ENCODE measurements at regions not wholly inside any gene's neighbourhood (a gene's known extent, or its start where the extent isn't known, plus 50 kb on each side); places are given as distances from the start of the nearest gene placed in this dataset.

- 100% methylated on average over 3 of the region's 3 CpGs for WGBS
- no peak overlapping the region for H2BK12ac ChIP-seq (ENCODE audit: low read length in 2 of 2)
- H3K4me2 ChIP-seq (ENCODE audit: low read length, poor library complexity, severe bottlenecking) = no peak overlapping the region
- no peak overlapping the region for H2BK15ac ChIP-seq (ENCODE audit: low read depth, poor library complexity, severe bottlenecking)
- H3K36me3 ChIP-seq (ENCODE audit: control insufficient read depth in 1 of 2, insufficient read depth in 2 of 2, low read depth in 1 of 2, low read length in 2 of 2) = no peaks in the 10 kb centered on the region
- no peaks in the 10 kb centered on the region for H3K4me1 ChIP-seq (ENCODE audit: control insufficient read depth, insufficient read depth, low read depth, low read length)
- no peak overlapping the region for H3K18ac ChIP-seq (ENCODE audit: low read depth in 1 of 2, low read length in 2 of 2)
- H3K4me3 ChIP-seq (ENCODE audit: insufficient read depth in 1 of 2, low read depth in 1 of 2, low read length in 2 of 2) = no peak overlapping the region
- H3K14ac ChIP-seq (ENCODE audit: low read length in 2 of 2) = no peak overlapping the region
- H2AK5ac ChIP-seq (ENCODE audit: low read length, severe bottlenecking) = no peak overlapping the region
- no peak overlapping the region for H2BK120ac ChIP-seq (ENCODE audit: low read depth, low read length)
- H3K79me1 ChIP-seq (replicated peaks; ENCODE audit: low read length, poor library complexity, severe bottlenecking) = no peaks in the 10 kb centered on the region
- H3K9me3 ChIP-seq (ENCODE audit: control insufficient read depth, low read length) = no peaks in the 10 kb centered on the region
- DNase-seq = no peak
- no peak overlapping the region for H3K27ac ChIP-seq (ENCODE audit: low read length, poor library complexity, severe bottlenecking)
- no peak overlapping the region for H3K23ac ChIP-seq (ENCODE audit: low read length in 2 of 2)
- no peaks in the 10 kb centered on the region for H3K27me3 ChIP-seq (ENCODE audit: control insufficient read depth in 1 of 2, insufficient read depth in 1 of 2, low read length in 2 of 2)
- no peak overlapping the region for H4K8ac ChIP-seq (ENCODE audit: low read length)
- no peak overlapping the region for H2AFZ ChIP-seq (ENCODE audit: low read depth, low read length)
- H4K91ac ChIP-seq (ENCODE audit: low read length) = no peak overlapping the region
- no peak overlapping the region for H3K9ac ChIP-seq (ENCODE audit: low read length)
- no peak overlapping the region for H3K4ac ChIP-seq (ENCODE audit: low read depth in 1 of 2, low read length in 2 of 2)
- no peak overlapping the region for H2BK5ac ChIP-seq (ENCODE audit: low read depth, low read length, poor library complexity, severe bottlenecking)
Measured at GRCh38 chr11:109762546-109762945, 330.6 kb upstream of the ZC3H12C start.

GRCh38 chr11:109765709-109766311 lies 327.4 kb upstream of the ZC3H12C start:
- H3K4me1 ChIP-seq (ENCODE audit: control insufficient read depth, insufficient read depth, low read depth, low read length) = no peaks in the 10 kb centered on the region
- H3K27me3 ChIP-seq (ENCODE audit: control insufficient read depth in 1 of 2, insufficient read depth in 1 of 2, low read length in 2 of 2) = no peaks in the 10 kb centered on the region
- H3K18ac ChIP-seq (ENCODE audit: low read depth in 1 of 2, low read length in 2 of 2) = no peak overlapping the region
- no peak overlapping the region for H2AK5ac ChIP-seq (ENCODE audit: low read length, severe bottlenecking)
- H2BK12ac ChIP-seq (ENCODE audit: low read length in 2 of 2) = no peak overlapping the region
- H3K79me1 ChIP-seq (replicated peaks; ENCODE audit: low read length, poor library complexity, severe bottlenecking) = no peaks in the 10 kb centered on the region
- H4K8ac ChIP-seq (ENCODE audit: low read length) = no peak overlapping the region
- WGBS = 96% methylated on average over 2 of the region's 5 CpGs
- H3K23ac ChIP-seq (ENCODE audit: low read length in 2 of 2) = no peak overlapping the region
- H2BK15ac ChIP-seq (ENCODE audit: low read depth, poor library complexity, severe bottlenecking) = no peak overlapping the region
- no peaks in the 10 kb centered on the region for H3K9me3 ChIP-seq (ENCODE audit: control insufficient read depth, low read length)
- no peak overlapping the region for H2BK5ac ChIP-seq (ENCODE audit: low read depth, low read length, poor library complexity, severe bottlenecking)
- H3K4ac ChIP-seq (ENCODE audit: low read depth in 1 of 2, low read length in 2 of 2) = no peak overlapping the region
- H3K4me3 ChIP-seq (ENCODE audit: insufficient read depth in 1 of 2, low read depth in 1 of 2, low read length in 2 of 2) = no peak overlapping the region
- no peak overlapping the region for H4K91ac ChIP-seq (ENCODE audit: low read length)
- no peak overlapping the region for H3K14ac ChIP-seq (ENCODE audit: low read length in 2 of 2)
- no peak overlapping the region for H3K4me2 ChIP-seq (ENCODE audit: low read length, poor library complexity, severe bottlenecking)
- no peak overlapping the region for H2AFZ ChIP-seq (ENCODE audit: low read depth, low read length)
- H3K27ac ChIP-seq (ENCODE audit: low read length, poor library complexity, severe bottlenecking) = no peak overlapping the region
- no peak for DNase-seq
- H2BK120ac ChIP-seq (ENCODE audit: low read depth, low read length) = no peak overlapping the region
- H3K36me3 ChIP-seq (ENCODE audit: control insufficient read depth in 1 of 2, insufficient read depth in 2 of 2, low read depth in 1 of 2, low read length in 2 of 2) = no peaks in the 10 kb centered on the region
- no peak overlapping the region for H3K9ac ChIP-seq (ENCODE audit: low read length)

GRCh38 chr11:109769858-109770257 lies 323.3 kb upstream of the ZC3H12C start:
- Histone ChIP-seq H3K9me3 (ENCODE audit: control insufficient read depth, low read length) (no peaks in the 10 kb centered on the region), H3K4me3 (ENCODE audit: insufficient read depth in 1 of 2, low read depth in 1 of 2, low read length in 2 of 2) (no peak overlapping the region), H3K36me3 (ENCODE audit: control insufficient read depth in 1 of 2, insufficient read depth in 2 of 2, low read depth in 1 of 2, low read length in 2 of 2) (no peaks in the 10 kb centered on the region), H2AFZ (ENCODE audit: low read depth, low read length) (no peak overlapping the region), H3K18ac (ENCODE audit: low read depth in 1 of 2, low read length in 2 of 2) (no peak overlapping the region), H3K27ac (ENCODE audit: low read length, poor library complexity, severe bottlenecking) (no peak overlapping the region), H3K27me3 (ENCODE audit: control insufficient read depth in 1 of 2, insufficient read depth in 1 of 2, low read length in 2 of 2) (no peaks in the 10 kb centered on the region), H3K23ac (ENCODE audit: low read length in 2 of 2) (no peak overlapping the region), H3K9ac (ENCODE audit: low read length) (no peak overlapping the region), H3K4ac (ENCODE audit: low read depth in 1 of 2, low read length in 2 of 2) (no peak overlapping the region), H2BK12ac (ENCODE audit: low read length in 2 of 2) (no peak overlapping the region), H4K91ac (ENCODE audit: low read length) (no peak overlapping the region), H4K8ac (ENCODE audit: low read length) (no peak overlapping the region), H3K4me1 (ENCODE audit: control insufficient read depth, insufficient read depth, low read depth, low read length) (no peaks in the 10 kb centered on the region), H2BK15ac (ENCODE audit: low read depth, poor library complexity, severe bottlenecking) (no peak overlapping the region), H3K79me1 (replicated peaks; ENCODE audit: low read length, poor library complexity, severe bottlenecking) (no peaks in the 10 kb centered on the region), H3K14ac (ENCODE audit: low read length in 2 of 2) (no peak overlapping the region), H2BK5ac (ENCODE audit: low read depth, low read length, poor library complexity, severe bottlenecking) (no peak overlapping the region), H2AK5ac (ENCODE audit: low read length, severe bottlenecking) (no peak overlapping the region), H2BK120ac (ENCODE audit: low read depth, low read length) (no peak overlapping the region), H3K4me2 (ENCODE audit: low read length, poor library complexity, severe bottlenecking) (no peak overlapping the region)
- WGBS = 74% methylated on average over 4 of the region's 4 CpGs
- DNase-seq = no peak

- DNase-seq = no peak
- H3K27ac ChIP-seq (ENCODE audit: low read length, poor library complexity, severe bottlenecking) = no peak overlapping the region
Measured at GRCh38 chr11:109770323-109770722, 322.9 kb upstream of the ZC3H12C start.

More at GRCh38 chr11:109770323-109770722, 322.9 kb upstream of the ZC3H12C start:
- H3K18ac ChIP-seq (ENCODE audit: low read depth in 1 of 2, low read length in 2 of 2) = no peak overlapping the region
- no peak overlapping the region for H4K8ac ChIP-seq (ENCODE audit: low read length)
- no peak overlapping the region for H2AFZ ChIP-seq (ENCODE audit: low read depth, low read length)
- no peak overlapping the region for H3K4me2 ChIP-seq (ENCODE audit: low read length, poor library complexity, severe bottlenecking)
- no peak overlapping the region for H3K14ac ChIP-seq (ENCODE audit: low read length in 2 of 2)
- H2AK5ac ChIP-seq (ENCODE audit: low read length, severe bottlenecking) = no peak overlapping the region
- H2BK15ac ChIP-seq (ENCODE audit: low read depth, poor library complexity, severe bottlenecking) = no peak overlapping the region
- no peaks in the 10 kb centered on the region for H3K79me1 ChIP-seq (replicated peaks; ENCODE audit: low read length, poor library complexity, severe bottlenecking)
- no peaks in the 10 kb centered on the region for H3K36me3 ChIP-seq (ENCODE audit: control insufficient read depth in 1 of 2, insufficient read depth in 2 of 2, low read depth in 1 of 2, low read length in 2 of 2)
- H3K27me3 ChIP-seq (ENCODE audit: control insufficient read depth in 1 of 2, insufficient read depth in 1 of 2, low read length in 2 of 2) = no peaks in the 10 kb centered on the region
- no peak overlapping the region for H3K9ac ChIP-seq (ENCODE audit: low read length)
- H2BK5ac ChIP-seq (ENCODE audit: low read depth, low read length, poor library complexity, severe bottlenecking) = no peak overlapping the region
- no peak overlapping the region for H2BK12ac ChIP-seq (ENCODE audit: low read length in 2 of 2)
- no peak overlapping the region for H3K4me3 ChIP-seq (ENCODE audit: insufficient read depth in 1 of 2, low read depth in 1 of 2, low read length in 2 of 2)
- H2BK120ac ChIP-seq (ENCODE audit: low read depth, low read length) = no peak overlapping the region
- no peaks in the 10 kb centered on the region for H3K9me3 ChIP-seq (ENCODE audit: control insufficient read depth, low read length)
- no peaks in the 10 kb centered on the region for H3K4me1 ChIP-seq (ENCODE audit: control insufficient read depth, insufficient read depth, low read depth, low read length)
- H3K23ac ChIP-seq (ENCODE audit: low read length in 2 of 2) = no peak overlapping the region
- H4K91ac ChIP-seq (ENCODE audit: low read length) = no peak overlapping the region
- H3K4ac ChIP-seq (ENCODE audit: low read depth in 1 of 2, low read length in 2 of 2) = no peak overlapping the region

All from mesenchymal stem cell (in vitro differentiated cells and primary cell).